HEK293 (cell line): ENCODE measurements at regions not wholly inside any gene's neighbourhood (a gene's known extent, or its start where the extent isn't known, plus 50 kb on each side); places are given as distances from the start of the nearest gene placed in this dataset.
"Not testable (repeated sequence)": the region's sequence is repeated elsewhere in the genome, so short reads cannot be mapped to it uniquely, and the experiment has no call there.

Experiments used
- CTCF ChIA-PET: fragments of 350-600 bp; formaldehyde crosslinking; extraction: SDS; loops from one replicate; lab custom pipeline; 2021; ENCODE audit warnings: antibody characterized with exemption; lab: Yijun Ruan, JAX
- POLR2A ChIA-PET: fragments of 300-600 bp; formaldehyde crosslinking; extraction: SDS; loops from one replicate; lab custom pipeline; 2020; ENCODE audit warnings: antibody characterized with exemption, inconsistent platforms; lab: Yijun Ruan, JAX
- H3K27ac ChIP-seq: fragments of 200-500 bp; sonication (Bioruptor generic); 2 replicates; pipeline ENCODE4 v1.5.1; 2014; ENCODE audit warnings: low read depth, low read length, control low read depth, inconsistent platforms; ENCODE audit errors: extremely low read depth
- H3K36me3 ChIP-seq, 2 experiments: fragments of 200-500 bp in 1 of 2; sonication (Bioruptor generic) in 1 of 2; 1 replicate in 1 of 2; 2 replicates in 1 of 2; pipeline ENCODE4 v1.5.1; 2014 to 2017; ENCODE audit warnings: inconsistent platforms in 2 of 2, low read length in 2 of 2; ENCODE audit not compliant: control insufficient read depth in 2 of 2, insufficient read depth in 1 of 2
- H3K4me1 ChIP-seq: fragments of 200-500 bp; sonication (Bioruptor generic); 2 replicates; pipeline ENCODE4 v1.5.1; 2014; ENCODE audit warnings: mild to moderate bottlenecking, low read length, inconsistent platforms; ENCODE audit not compliant: control insufficient read depth, insufficient read depth
- H3K4me3 ChIP-seq: 2 replicates; pipeline ENCODE4 v1.5.1; 2011; ENCODE audit warnings: low read depth, mild to moderate bottlenecking, control low read depth, low read length, moderate library complexity
- H3K9me3 ChIP-seq: fragments of 200-500 bp; sonication (Bioruptor generic); 2 replicates; pipeline ENCODE4 v1.5.1; 2014; ENCODE audit warnings: low read depth, low read length, inconsistent platforms; ENCODE audit not compliant: control insufficient read depth, insufficient read depth
- SETDB1 ChIP-seq: IDR thresholded peaks from one replicate; pipeline ENCODE4 v1.6.1; 2017; ENCODE audit warnings: mild to moderate bottlenecking, low read length, moderate library complexity, mixed read lengths; ENCODE audit not compliant: insufficient read length
- TRIM28 ChIP-seq: IDR thresholded peaks from 2 replicates; pipeline ENCODE4 v1.6.1; 2011; ENCODE audit warnings: low read length, control low read depth, borderline replicate concordance
- ZBTB1 ChIP-seq: fragments of 450-650 bp; formaldehyde crosslinking; IDR thresholded peaks from 2 replicates; pipeline ENCODE4 v1.5.1; 2016; ENCODE audit warnings: missing biosample characterization, missing genetic modification characterization
- ZEB2 ChIP-seq: fragments of 450-650 bp; formaldehyde crosslinking; IDR thresholded peaks from 2 replicates; pipeline ENCODE4 v1.5.1; 2016; ENCODE audit warnings: missing biosample characterization, missing genetic modification characterization
- ZNF544 ChIP-seq: fragments of 450-650 bp; formaldehyde crosslinking; IDR thresholded peaks from 2 replicates; pipeline ENCODE4 v1.5.0; 2017; ENCODE audit warnings: missing biosample characterization, missing genetic modification characterization
- ZNF585B ChIP-seq: fragments of 450-650 bp; formaldehyde crosslinking; IDR thresholded peaks from 2 replicates; pipeline ENCODE4 v1.5.1; 2016; ENCODE audit warnings: missing biosample characterization, missing genetic modification characterization
- ZNF600 ChIP-seq: fragments of 450-650 bp; formaldehyde crosslinking; IDR thresholded peaks from 2 replicates; pipeline ENCODE4 v1.5.1; 2016; ENCODE audit warnings: missing biosample characterization, missing genetic modification characterization
- ZNF768 ChIP-seq: fragments of 450-650 bp; formaldehyde crosslinking; IDR thresholded peaks from 2 replicates; pipeline ENCODE4 v1.5.1; 2018; ENCODE audit warnings: missing biosample characterization, mild to moderate bottlenecking, missing genetic modification characterization
- ZNF843 ChIP-seq: fragments of 450-650 bp; formaldehyde crosslinking; IDR thresholded peaks from 2 replicates; pipeline ENCODE4 v1.5.1; 2016; ENCODE audit warnings: missing biosample characterization, missing genetic modification characterization
- ZXDB ChIP-seq: fragments of 450-650 bp; formaldehyde crosslinking; IDR thresholded peaks from 2 replicates; pipeline ENCODE4 v1.5.1; 2016; ENCODE audit warnings: missing biosample characterization, missing genetic modification characterization
- TF ChIP-seq, protein P1 (sequence below): fragments of 450-650 bp; formaldehyde crosslinking; IDR thresholded peaks from 2 replicates; pipeline ENCODE4 v1.5.1; 2016; ENCODE audit warnings: missing biosample characterization, missing genetic modification characterization
- TF ChIP-seq, protein P2 (sequence below): fragments of 450-650 bp; formaldehyde crosslinking; IDR thresholded peaks from 2 replicates; pipeline ENCODE4 v1.5.1; 2016; ENCODE audit warnings: missing biosample characterization, missing genetic modification characterization

GRCh38 chr1:100597061-100597741 is 59.3 kb downstream of the GPR88 start:
- no peak for TF ChIP-seq ZNF843 (tag by site-specific recombination)
- no peak for TF ChIP-seq SETDB1
- TF ChIP-seq ZNF600 (tag by site-specific recombination) = no peak
- TF ChIP-seq ZXDB (tag by site-specific recombination) = no peak
- TF ChIP-seq, protein P1, sequence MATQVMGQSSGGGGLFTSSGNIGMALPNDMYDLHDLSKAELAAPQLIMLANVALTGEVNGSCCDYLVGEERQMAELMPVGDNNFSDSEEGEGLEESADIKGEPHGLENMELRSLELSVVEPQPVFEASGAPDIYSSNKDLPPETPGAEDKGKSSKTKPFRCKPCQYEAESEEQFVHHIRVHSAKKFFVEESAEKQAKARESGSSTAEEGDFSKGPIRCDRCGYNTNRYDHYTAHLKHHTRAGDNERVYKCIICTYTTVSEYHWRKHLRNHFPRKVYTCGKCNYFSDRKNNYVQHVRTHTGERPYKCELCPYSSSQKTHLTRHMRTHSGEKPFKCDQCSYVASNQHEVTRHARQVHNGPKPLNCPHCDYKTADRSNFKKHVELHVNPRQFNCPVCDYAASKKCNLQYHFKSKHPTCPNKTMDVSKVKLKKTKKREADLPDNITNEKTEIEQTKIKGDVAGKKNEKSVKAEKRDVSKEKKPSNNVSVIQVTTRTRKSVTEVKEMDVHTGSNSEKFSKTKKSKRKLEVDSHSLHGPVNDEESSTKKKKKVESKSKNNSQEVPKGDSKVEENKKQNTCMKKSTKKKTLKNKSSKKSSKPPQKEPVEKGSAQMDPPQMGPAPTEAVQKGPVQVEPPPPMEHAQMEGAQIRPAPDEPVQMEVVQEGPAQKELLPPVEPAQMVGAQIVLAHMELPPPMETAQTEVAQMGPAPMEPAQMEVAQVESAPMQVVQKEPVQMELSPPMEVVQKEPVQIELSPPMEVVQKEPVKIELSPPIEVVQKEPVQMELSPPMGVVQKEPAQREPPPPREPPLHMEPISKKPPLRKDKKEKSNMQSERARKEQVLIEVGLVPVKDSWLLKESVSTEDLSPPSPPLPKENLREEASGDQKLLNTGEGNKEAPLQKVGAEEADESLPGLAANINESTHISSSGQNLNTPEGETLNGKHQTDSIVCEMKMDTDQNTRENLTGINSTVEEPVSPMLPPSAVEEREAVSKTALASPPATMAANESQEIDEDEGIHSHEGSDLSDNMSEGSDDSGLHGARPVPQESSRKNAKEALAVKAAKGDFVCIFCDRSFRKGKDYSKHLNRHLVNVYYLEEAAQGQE (tag by site-specific recombination) = no peak
- TF ChIP-seq ZNF544 (tag by site-specific recombination) = no peak
- no peak for TF ChIP-seq ZNF585B
- no peak for TF ChIP-seq ZNF768
- TF ChIP-seq ZBTB1 (tag by site-specific recombination) = no peak
- TF ChIP-seq, protein P2, sequence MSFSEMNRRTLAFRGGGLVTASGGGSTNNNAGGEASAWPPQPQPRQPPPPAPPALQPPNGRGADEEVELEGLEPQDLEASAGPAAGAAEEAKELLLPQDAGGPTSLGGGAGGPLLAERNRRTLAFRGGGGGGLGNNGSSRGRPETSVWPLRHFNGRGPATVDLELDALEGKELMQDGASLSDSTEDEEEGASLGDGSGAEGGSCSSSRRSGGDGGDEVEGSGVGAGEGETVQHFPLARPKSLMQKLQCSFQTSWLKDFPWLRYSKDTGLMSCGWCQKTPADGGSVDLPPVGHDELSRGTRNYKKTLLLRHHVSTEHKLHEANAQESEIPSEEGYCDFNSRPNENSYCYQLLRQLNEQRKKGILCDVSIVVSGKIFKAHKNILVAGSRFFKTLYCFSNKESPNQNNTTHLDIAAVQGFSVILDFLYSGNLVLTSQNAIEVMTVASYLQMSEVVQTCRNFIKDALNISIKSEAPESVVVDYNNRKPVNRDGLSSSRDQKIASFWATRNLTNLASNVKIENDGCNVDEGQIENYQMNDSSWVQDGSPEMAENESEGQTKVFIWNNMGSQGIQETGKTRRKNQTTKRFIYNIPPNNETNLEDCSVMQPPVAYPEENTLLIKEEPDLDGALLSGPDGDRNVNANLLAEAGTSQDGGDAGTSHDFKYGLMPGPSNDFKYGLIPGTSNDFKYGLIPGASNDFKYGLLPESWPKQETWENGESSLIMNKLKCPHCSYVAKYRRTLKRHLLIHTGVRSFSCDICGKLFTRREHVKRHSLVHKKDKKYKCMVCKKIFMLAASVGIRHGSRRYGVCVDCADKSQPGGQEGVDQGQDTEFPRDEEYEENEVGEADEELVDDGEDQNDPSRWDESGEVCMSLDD (tag by site-specific recombination) = no peak
- TF ChIP-seq, all 188 proteins: peak for 0
- no peaks in the 10 kb centered on the region for H3K4me1 ChIP-seq
- H3K36me3 ChIP-seq = no peaks in the 10 kb centered on the region
- H3K27ac ChIP-seq = no peak overlapping the region
- no peaks in the 10 kb centered on the region for H3K9me3 ChIP-seq
- POLR2A ChIA-PET = no interaction called here
- no peak overlapping the region for H3K4me3 ChIP-seq
- CTCF ChIA-PET = interaction anchor here (0.7 kb wide), 1 partner anchor 271 kb away, joined by 3 read pairs; no protein-coding TSS in a partner anchor

GRCh38 chr1:100597784-100598183 is 59.8 kb downstream of the GPR88 start:
- Histone ChIP-seq H3K4me3 (no peak overlapping the region), H3K9me3 (no peaks in the 10 kb centered on the region), H3K27ac (no peak overlapping the region), H3K4me1 (no peaks in the 10 kb centered on the region), H3K36me3 (no peaks in the 10 kb centered on the region)
- ChIA-PET CTCF (interaction anchor here (0.7 kb wide), 1 partner anchor 271 kb away, joined by 3 read pairs; no protein-coding TSS in a partner anchor), POLR2A (no interaction called here)
- no peak for TF ChIP-seq ZEB2
- TF ChIP-seq TRIM28 = no peak

- H3K36me3 ChIP-seq, POLR2A ChIA-PET, H3K9me3 ChIP-seq, H3K4me3 ChIP-seq, H3K4me1 ChIP-seq, H3K27ac ChIP-seq, CTCF ChIA-PET: not testable (repeated sequence)
These were observed 62.4 kb downstream of the GPR88 start for GRCh38 chr1:100600377-100600776.

GRCh38 chr1:100602028-100602427 is 64.1 kb downstream of the GPR88 start:
- H3K9me3 ChIP-seq, H3K4me3 ChIP-seq, H3K27ac ChIP-seq, H3K36me3 ChIP-seq, H3K4me1 ChIP-seq, POLR2A ChIA-PET, CTCF ChIA-PET: not testable (repeated sequence)
